ENCODE measurements at regions not wholly inside any gene's neighbourhood (a gene's known extent, or its start where the extent isn't known, plus 50 kb on each side); places are given as distances from the start of the nearest gene placed in this dataset.

DNA sequence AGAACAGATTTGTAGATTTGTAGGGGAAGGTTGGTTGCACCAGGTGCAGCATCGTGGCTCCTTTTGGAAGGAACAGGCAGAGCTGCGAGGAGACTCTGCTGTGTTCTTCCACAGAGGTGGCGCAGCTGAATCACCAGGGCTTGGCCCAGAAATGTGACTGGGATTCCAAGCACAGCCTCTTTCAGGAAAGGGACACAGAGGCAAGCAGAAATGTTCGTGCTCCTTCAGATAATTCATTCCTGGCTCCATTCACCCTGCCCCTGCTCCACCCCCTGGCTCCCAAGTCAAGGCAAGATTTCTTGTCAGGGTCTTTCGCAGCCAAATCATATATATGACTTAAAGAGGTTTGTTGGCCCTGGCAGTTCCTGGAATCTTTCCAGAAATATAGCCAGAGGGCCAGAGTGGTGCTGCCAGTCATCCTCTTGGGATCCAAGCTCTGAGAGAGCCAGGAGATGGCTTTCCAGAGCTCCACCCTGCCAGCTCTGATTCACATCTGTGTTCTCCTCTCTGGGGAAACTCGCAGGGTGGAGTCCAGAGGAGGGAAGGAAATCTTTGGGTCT is 203.9 kb upstream of the TANK start:
- Histone ChIP-seq H3K9me3 (no peaks in the 10 kb centered on the region), H3K36me3 (no peaks in the 10 kb centered on the region), H3K4me3 (no peak overlapping the region), H3K4me1 (peaks cover 53% of the 10 kb centered on the region), H3K27ac (peak overlapping the region; percentile 61), H3K27me3 (no peaks in the 10 kb centered on the region)
- TF ChIP-seq POLR2AphosphoS5 (IDR thresholded peaks at IDR 0.05) (peak in 1 of 3 donors; percentile 6), POLR2A (IDR thresholded peaks at IDR 0.05) (no peak), EP300 (IDR thresholded peaks at IDR 0.05) (no peak)
- TF ChIP-seq, protein P1, sequence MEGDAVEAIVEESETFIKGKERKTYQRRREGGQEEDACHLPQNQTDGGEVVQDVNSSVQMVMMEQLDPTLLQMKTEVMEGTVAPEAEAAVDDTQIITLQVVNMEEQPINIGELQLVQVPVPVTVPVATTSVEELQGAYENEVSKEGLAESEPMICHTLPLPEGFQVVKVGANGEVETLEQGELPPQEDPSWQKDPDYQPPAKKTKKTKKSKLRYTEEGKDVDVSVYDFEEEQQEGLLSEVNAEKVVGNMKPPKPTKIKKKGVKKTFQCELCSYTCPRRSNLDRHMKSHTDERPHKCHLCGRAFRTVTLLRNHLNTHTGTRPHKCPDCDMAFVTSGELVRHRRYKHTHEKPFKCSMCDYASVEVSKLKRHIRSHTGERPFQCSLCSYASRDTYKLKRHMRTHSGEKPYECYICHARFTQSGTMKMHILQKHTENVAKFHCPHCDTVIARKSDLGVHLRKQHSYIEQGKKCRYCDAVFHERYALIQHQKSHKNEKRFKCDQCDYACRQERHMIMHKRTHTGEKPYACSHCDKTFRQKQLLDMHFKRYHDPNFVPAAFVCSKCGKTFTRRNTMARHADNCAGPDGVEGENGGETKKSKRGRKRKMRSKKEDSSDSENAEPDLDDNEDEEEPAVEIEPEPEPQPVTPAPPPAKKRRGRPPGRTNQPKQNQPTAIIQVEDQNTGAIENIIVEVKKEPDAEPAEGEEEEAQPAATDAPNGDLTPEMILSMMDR (IDR thresholded peaks at IDR 0.05): no peak
- WGBS: 32% methylated on average over 6 of the region's 6 CpGs
- peak; percentile 75 to 83 for DNase-seq (ENCODE audit: low spot score in 2 of 2)

DNA sequence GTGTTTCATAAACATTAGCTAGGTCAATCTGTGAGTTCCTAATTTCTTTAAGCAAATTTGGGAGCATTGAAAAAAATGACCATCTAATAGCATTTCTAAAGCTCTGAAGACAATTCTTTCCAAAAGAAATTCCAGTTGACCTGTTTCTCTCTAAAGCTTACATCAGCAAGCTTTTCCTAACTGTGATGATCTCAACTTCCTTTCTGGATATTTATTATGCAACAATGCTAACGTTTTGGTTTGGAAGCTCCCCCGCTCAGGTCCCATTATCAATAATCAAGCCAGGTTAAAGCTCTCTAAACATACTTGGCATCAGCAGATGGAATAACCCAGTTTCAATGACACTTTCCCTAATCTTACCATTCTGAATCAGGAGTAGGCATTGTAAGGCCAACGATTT is 196.3 kb upstream of the TANK start:
- Histone ChIP-seq H3K4me3 (no peak overlapping the region), H3K36me3 (no peaks in the 10 kb centered on the region), H3K4me1 (peaks cover 10% of the 10 kb centered on the region), H3K9me3 (no peaks in the 10 kb centered on the region), H3K27ac (no peak overlapping the region), H3K27me3 (no peaks in the 10 kb centered on the region)
- no peak for DNase-seq (ENCODE audit: low spot score in 2 of 2)
- TF ChIP-seq, protein P1 (IDR thresholded peaks at IDR 0.05): no peak
- TF ChIP-seq POLR2AphosphoS5 (IDR thresholded peaks at IDR 0.05): no peak
- no peak for TF ChIP-seq EP300 (IDR thresholded peaks at IDR 0.05)
- no peak for TF ChIP-seq POLR2A (IDR thresholded peaks at IDR 0.05)
- 66% methylated on average over 3 of the region's 3 CpGs for WGBS

DNA sequence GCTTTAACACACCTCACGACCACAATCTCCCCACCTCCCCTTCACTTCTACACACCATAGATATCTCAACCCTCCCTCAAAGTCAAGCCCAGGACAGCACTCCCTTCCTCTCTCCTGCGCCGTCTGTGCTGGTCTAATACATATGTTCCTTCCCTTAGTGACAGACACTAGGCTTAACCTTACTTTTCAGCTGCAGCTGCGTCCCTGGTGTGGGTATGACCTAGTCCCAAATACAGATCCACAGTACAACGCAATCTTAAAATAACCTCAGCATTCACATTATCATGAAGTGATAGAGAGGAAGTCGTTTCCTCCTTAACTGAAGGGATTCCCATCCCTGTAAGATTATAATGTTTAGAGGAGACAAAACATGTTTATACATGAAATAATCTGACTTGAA is 192.7 kb upstream of the TANK start:
- Histone ChIP-seq H3K9me3 (no peaks in the 10 kb centered on the region), H3K36me3 (no peaks in the 10 kb centered on the region), H3K27ac (no peak overlapping the region), H3K4me1 (peaks cover 10% of the 10 kb centered on the region), H3K4me3 (no peak overlapping the region), H3K27me3 (no peaks in the 10 kb centered on the region)
- WGBS: 55% methylated on average over 6 of the region's 6 CpGs
- TF ChIP-seq POLR2AphosphoS5 (IDR thresholded peaks at IDR 0.05): no peak
- TF ChIP-seq POLR2A (IDR thresholded peaks at IDR 0.05): no peak
- TF ChIP-seq, protein P1 (IDR thresholded peaks at IDR 0.05): no peak
- no peak for TF ChIP-seq EP300 (IDR thresholded peaks at IDR 0.05)
- DNase-seq (ENCODE audit: low spot score in 2 of 2): no peak

DNA sequence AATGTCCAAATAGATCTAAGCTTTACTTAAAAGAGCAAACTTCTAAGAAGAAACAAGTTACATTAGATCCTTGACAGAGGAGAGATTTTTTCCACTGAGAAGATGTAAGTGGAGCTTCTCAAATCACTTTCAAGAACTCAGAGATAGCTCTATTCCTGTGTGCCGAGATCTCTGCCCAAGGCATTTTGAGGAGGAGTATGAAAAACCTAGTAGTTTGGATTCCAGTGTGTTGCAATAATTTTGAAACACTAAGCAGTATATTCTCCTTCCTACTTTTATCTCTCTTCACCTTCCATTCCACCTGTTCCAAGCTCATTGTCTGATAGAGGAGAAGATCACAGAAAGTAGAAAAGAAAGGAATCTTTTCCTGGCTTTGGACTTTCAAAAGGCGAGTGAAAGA is 192.0 kb upstream of the TANK start:
- H3K27ac ChIP-seq: no peak overlapping the region
- H3K4me3 ChIP-seq: no peak overlapping the region
- TF ChIP-seq POLR2AphosphoS5 (IDR thresholded peaks at IDR 0.05) (no peak), POLR2A (IDR thresholded peaks at IDR 0.05) (no peak), EP300 (IDR thresholded peaks at IDR 0.05) (no peak)
- TF ChIP-seq, protein P1 (IDR thresholded peaks at IDR 0.05): no peak
- DNase-seq (ENCODE audit: low spot score in 2 of 2): no peak
- H3K9me3 ChIP-seq: no peaks in the 10 kb centered on the region
- H3K4me1 ChIP-seq: peaks cover 10% of the 10 kb centered on the region
- no peaks in the 10 kb centered on the region for H3K36me3 ChIP-seq
- WGBS: 44% methylated on average over 2 of the region's 2 CpGs
- no peaks in the 10 kb centered on the region for H3K27me3 ChIP-seq

DNA sequence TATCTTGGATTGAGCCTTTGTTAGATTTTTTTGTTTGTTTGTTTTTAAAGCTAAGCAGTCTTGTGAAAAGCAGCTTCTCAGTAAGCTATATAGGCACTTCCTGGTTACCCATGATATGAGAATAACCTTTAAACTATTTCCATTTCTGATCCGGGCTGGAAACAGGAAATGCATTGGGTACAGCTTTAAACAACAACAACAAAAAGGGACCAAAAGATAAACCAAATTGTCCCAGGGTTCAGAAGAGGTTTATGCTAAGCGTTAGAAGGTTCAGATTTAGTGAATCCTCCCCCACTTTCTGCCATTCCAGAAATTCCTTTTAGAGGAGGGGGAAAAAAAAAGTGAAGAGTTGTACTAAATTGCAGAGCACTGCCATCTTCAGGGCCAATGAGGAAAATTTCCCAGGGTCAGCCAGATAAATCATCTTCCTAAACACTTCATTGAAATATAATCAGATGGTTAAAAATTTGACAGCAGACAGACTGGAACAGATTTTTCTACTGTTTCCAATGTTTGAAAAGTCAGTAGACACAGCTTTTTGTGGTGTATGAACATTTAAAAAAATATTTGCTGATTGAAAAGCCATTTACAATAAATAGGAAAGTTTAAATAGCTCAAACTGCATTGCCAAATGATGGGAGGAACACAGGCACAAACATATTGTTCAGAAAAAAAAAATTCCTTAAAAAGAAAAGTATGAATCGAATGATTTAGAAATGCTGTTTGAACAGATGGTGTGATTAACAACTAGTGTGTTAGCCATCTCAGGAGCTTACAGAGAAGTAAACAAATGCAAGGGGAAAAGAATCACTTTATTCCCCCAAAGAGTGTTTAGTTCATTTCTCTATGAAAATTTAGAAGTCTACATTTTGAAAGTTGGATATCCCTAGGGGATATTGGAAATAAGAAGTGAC is 189.9 kb upstream of the TANK start:
- Histone ChIP-seq H3K4me1 (peaks cover 12% of the 10 kb centered on the region), H3K27ac (no peak overlapping the region), H3K9me3 (no peaks in the 10 kb centered on the region), H3K4me3 (no peak overlapping the region), H3K36me3 (no peaks in the 10 kb centered on the region), H3K27me3 (no peaks in the 10 kb centered on the region)
- no peak for DNase-seq (ENCODE audit: low spot score in 2 of 2)
- 5% methylated on average over 3 of the region's 3 CpGs for WGBS
- TF ChIP-seq, protein P1 (IDR thresholded peaks at IDR 0.05): peak; percentile 66 to 69
- no peak for TF ChIP-seq EP300 (IDR thresholded peaks at IDR 0.05)
- TF ChIP-seq POLR2A (IDR thresholded peaks at IDR 0.05): no peak
- TF ChIP-seq POLR2AphosphoS5 (IDR thresholded peaks at IDR 0.05): no peak
